ENCODE measurements at regions not wholly inside any gene's neighbourhood (a gene's known extent, or its start where the extent isn't known, plus 50 kb on each side); places are given as distances from the start of the nearest gene placed in this dataset.

DNA sequence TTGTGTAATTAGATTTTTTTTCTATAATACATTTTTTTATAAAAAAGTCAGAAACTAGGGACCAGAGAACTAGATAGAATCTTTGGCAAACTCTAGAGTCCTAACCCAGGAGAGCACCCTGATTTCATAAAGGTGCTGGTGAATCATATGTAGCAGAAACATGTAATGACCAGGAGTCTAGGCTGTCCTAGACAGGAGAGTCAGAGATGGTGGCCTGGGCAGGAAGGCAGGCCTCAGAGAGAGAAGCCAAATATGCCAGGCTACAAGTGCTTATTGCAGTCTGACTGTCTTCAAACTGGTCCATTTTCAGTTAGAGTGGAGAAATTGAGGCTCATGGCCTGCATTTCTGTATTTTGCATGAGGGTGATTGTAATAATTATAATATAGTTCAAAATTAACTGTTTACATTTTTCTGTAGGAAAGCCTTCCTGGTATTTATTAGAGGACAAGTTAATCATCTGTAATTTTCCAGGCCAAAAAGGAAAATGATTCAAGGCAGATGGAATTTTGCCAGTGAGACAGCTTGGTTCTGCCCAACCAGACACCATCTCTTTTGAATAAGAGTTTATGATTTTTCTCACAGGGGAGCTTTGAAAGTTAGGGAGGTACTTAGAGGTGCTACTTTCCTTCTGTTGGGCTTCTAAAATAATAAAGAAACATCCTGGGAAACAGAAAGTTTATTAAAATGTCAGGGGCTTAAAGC lies 129.8 kb downstream of the S1PR1 start:
- in situ Hi-C loops (cut with MboI; ENCODE audit: low pct_ligation_motif_present in 1 of 4, low pct_unique_long_range_greater_than_20kb in 1 of 4, low sequenced_read_pairs in 3 of 4) (no loop called here), intact Hi-C loops (cut with DNase I; ENCODE audit: low total_unique reads) (no loop called here)
- Histone ChIP-seq H3K4me3 (no peak overlapping the region), H3K36me3 (no peaks in the 10 kb centered on the region), H3K9me3 (no peaks in the 10 kb centered on the region), H3K4me1 (no peaks in the 10 kb centered on the region), H3K27me3 (no peaks in the 10 kb centered on the region), H3K27ac (no peak overlapping the region)
- TF ChIP-seq POLR2AphosphoS5 (IDR thresholded peaks at IDR 0.05): no peak
- no peak for TF ChIP-seq EP300 (IDR thresholded peaks at IDR 0.05; ENCODE audit: low read depth)
- TF ChIP-seq POLR2A (IDR thresholded peaks at IDR 0.05): no peak
- TF ChIP-seq, protein P1, sequence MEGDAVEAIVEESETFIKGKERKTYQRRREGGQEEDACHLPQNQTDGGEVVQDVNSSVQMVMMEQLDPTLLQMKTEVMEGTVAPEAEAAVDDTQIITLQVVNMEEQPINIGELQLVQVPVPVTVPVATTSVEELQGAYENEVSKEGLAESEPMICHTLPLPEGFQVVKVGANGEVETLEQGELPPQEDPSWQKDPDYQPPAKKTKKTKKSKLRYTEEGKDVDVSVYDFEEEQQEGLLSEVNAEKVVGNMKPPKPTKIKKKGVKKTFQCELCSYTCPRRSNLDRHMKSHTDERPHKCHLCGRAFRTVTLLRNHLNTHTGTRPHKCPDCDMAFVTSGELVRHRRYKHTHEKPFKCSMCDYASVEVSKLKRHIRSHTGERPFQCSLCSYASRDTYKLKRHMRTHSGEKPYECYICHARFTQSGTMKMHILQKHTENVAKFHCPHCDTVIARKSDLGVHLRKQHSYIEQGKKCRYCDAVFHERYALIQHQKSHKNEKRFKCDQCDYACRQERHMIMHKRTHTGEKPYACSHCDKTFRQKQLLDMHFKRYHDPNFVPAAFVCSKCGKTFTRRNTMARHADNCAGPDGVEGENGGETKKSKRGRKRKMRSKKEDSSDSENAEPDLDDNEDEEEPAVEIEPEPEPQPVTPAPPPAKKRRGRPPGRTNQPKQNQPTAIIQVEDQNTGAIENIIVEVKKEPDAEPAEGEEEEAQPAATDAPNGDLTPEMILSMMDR (IDR thresholded peaks at IDR 0.05): no peak
- no peak for DNase-seq

DNA sequence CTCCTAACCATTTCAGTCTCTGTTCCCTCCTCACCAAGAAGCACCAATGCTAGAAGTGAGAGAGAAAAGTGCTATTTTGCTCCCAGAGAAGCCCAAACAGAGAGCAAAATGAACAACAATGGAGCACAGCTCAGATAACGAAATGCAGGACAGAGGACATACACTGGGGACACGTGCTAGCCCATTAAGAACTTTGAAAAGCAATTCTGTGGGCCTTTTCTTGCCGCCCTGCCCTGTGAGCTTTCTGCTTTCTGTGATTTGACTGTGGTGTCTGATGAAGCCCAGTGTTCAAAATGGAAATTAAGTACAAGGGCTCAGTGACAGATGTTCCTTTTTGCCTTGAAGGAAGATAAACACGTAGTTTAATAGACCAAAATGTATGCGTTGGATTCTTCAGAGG lies 130.8 kb downstream of the S1PR1 start:
- Histone ChIP-seq H3K27me3 (no peaks in the 10 kb centered on the region), H3K4me3 (no peak overlapping the region), H3K36me3 (no peaks in the 10 kb centered on the region), H3K4me1 (no peaks in the 10 kb centered on the region), H3K27ac (no peak overlapping the region), H3K9me3 (no peaks in the 10 kb centered on the region)
- WGBS, 2 donors (ENCODE audit: low coverage in 1 of 2): 70 to 84% methylated on average over 5 of the region's 5 CpGs
- TF ChIP-seq, protein P1 (IDR thresholded peaks at IDR 0.05): no peak
- TF ChIP-seq EP300 (IDR thresholded peaks at IDR 0.05; ENCODE audit: low read depth) (no peak), POLR2A (IDR thresholded peaks at IDR 0.05) (no peak), POLR2AphosphoS5 (IDR thresholded peaks at IDR 0.05) (no peak)
- intact Hi-C loops (cut with DNase I; ENCODE audit: low total_unique reads): no loop called here
- in situ Hi-C loops (cut with MboI; ENCODE audit: low pct_ligation_motif_present in 1 of 4, low pct_unique_long_range_greater_than_20kb in 1 of 4, low sequenced_read_pairs in 3 of 4): no loop called here
- no peak for DNase-seq

DNA sequence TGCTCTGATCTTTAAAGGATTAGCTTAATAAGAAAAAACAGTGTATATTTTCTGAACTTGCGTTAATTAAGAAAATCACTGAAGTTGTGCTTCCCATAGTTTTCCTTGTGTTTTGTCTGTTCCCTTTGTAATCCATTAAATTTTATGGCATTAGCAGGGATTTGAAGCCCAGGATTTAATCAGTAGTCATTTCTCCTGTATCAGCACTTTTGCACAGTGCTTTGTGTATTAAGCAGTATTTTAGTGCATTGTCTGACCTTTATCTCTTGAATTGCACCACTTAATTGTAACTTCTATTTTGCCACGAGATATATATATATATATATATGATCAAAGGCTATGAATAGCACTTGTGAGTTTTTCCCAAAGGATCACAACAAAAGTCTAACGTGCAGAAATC lies 133.7 kb downstream of the S1PR1 start:
- intact Hi-C loops (cut with DNase I; ENCODE audit: low total_unique reads): no loop called here
- H3K27ac ChIP-seq: no peak overlapping the region
- no peak overlapping the region for H3K4me3 ChIP-seq
- no peak for TF ChIP-seq POLR2AphosphoS5 (IDR thresholded peaks at IDR 0.05)
- no peak for TF ChIP-seq EP300 (IDR thresholded peaks at IDR 0.05; ENCODE audit: low read depth)
- TF ChIP-seq, protein P1 (IDR thresholded peaks at IDR 0.05): no peak
- no peak for TF ChIP-seq POLR2A (IDR thresholded peaks at IDR 0.05)
- H3K36me3 ChIP-seq: no peaks in the 10 kb centered on the region
- H3K27me3 ChIP-seq: no peaks in the 10 kb centered on the region
- 70 to 77% methylated on average over 3 of the region's 3 CpGs for WGBS, 2 donors (ENCODE audit: low coverage in 1 of 2)
- in situ Hi-C loops (cut with MboI; ENCODE audit: low pct_ligation_motif_present in 1 of 4, low pct_unique_long_range_greater_than_20kb in 1 of 4, low sequenced_read_pairs in 3 of 4): no loop called here
- no peak for DNase-seq
- no peaks in the 10 kb centered on the region for H3K9me3 ChIP-seq
- H3K4me1 ChIP-seq: no peaks in the 10 kb centered on the region

DNA sequence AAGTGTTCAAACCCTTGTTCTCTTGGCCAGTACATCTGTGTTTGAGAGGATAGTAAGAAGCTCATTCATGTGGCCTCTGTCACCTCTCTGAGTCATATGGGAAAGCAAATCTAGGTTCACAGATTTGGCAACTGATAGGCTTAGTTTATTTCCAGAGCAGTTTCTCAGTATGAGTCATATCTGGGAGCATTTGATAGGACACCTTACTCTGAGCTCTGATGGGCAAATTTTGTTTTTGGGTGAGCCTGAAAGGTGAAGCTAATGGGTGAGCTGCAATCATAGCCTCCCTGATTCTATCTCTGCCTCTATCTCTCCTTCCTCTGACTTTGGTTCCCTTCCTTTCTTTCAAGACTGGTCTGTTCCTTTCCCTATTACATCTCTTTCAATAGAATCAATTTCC lies 134.4 kb downstream of the S1PR1 start:
- no peaks in the 10 kb centered on the region for H3K27me3 ChIP-seq
- no peaks in the 10 kb centered on the region for H3K4me1 ChIP-seq
- H3K4me3 ChIP-seq: no peak overlapping the region
- no peak for DNase-seq
- no peak overlapping the region for H3K27ac ChIP-seq
- in situ Hi-C loops (cut with MboI; ENCODE audit: low pct_ligation_motif_present in 1 of 4, low pct_unique_long_range_greater_than_20kb in 1 of 4, low sequenced_read_pairs in 3 of 4): no loop called here
- no peaks in the 10 kb centered on the region for H3K9me3 ChIP-seq
- intact Hi-C loops (cut with DNase I; ENCODE audit: low total_unique reads): no loop called here
- TF ChIP-seq, protein P1 (IDR thresholded peaks at IDR 0.05): no peak
- no peak for TF ChIP-seq EP300 (IDR thresholded peaks at IDR 0.05; ENCODE audit: low read depth)
- no peaks in the 10 kb centered on the region for H3K36me3 ChIP-seq
